Uterus (tissue), 3 donors: ENCODE measurements at regions not wholly inside any gene's neighbourhood (a gene's known extent, or its start where the extent isn't known, plus 50 kb on each side); places are given as distances from the start of the nearest gene placed in this dataset.

Experiments used
- DNase-seq, 2 donors: peaks; one replicate each; pipeline ENCODE4 v3.0.0-alpha.2; 2019 to 2020
- H3K27ac ChIP-seq, 2 donors: fragments of 200-600 bp; sonication (generic); 1 replicate in 1 of 2; 2 replicates in 1 of 2; pipeline ENCODE4 v1.5.1; 2016 to 2018
- H3K27me3 ChIP-seq, 2 donors: fragments of 200-600 bp; sonication (generic); one replicate each; pipeline ENCODE4 v1.5.1; 2018 to 2019; ENCODE audit warnings: control low read depth in 1 of 2
- H3K36me3 ChIP-seq, 2 donors: fragments of 200-600 bp; sonication (generic); one replicate each; pipeline ENCODE4 v1.5.1; 2019; ENCODE audit warnings: control low read depth in 1 of 2
- H3K4me1 ChIP-seq, 2 donors: fragments of 200-600 bp; sonication (generic); one replicate each; pipeline ENCODE4 v1.5.1; 2018 to 2019; ENCODE audit warnings: control low read depth in 1 of 2
- H3K4me3 ChIP-seq, 2 donors: fragments of 200-600 bp; sonication (generic); 1 replicate in 1 of 2; 2 replicates in 1 of 2; pipeline ENCODE4 v1.5.1; 2018 to 2019; ENCODE audit warnings: mild to moderate bottlenecking in 1 of 2
- H3K9me3 ChIP-seq, 2 donors: fragments of 200-600 bp; sonication (generic); one replicate each; pipeline ENCODE4 v1.5.1; 2019; ENCODE audit warnings: control low read depth in 1 of 2
- CTCF ChIP-seq, 4 experiments: fragments of 200-600 bp in 2 of 4; fragments of 450-650 bp in 2 of 4; sonication (generic) in 2 of 4; IDR thresholded peaks; one replicate each; pipeline ENCODE4 v1.5.1; 2016 to 2019; ENCODE audit warnings: antibody characterized with exemption in 4 of 4, mild to moderate bottlenecking in 2 of 4, moderate library complexity in 1 of 4
- POLR2A ChIP-seq, 2 donors: fragments of 450-650 bp; IDR thresholded peaks; one replicate each; pipeline ENCODE4 v1.6.1; 2016; ENCODE audit warnings: antibody characterized with exemption in 2 of 2, mild to moderate bottlenecking in 1 of 2, moderate library complexity in 1 of 2
- intact Hi-C: fragments of 100-400 bp; cut with DNase I; formaldehyde crosslinking; loops from one replicate; pipeline ENCODE4 v1.15.1; 2023; ENCODE audit warnings: low total_unique reads
- donor health status: DM: yes; HTN: yes; CAD: no.

GRCh38 chr5:2138896-2139295 lies 256.2 kb upstream of the IRX4 start:
- no peak for TF ChIP-seq POLR2A (IDR thresholded peaks at IDR 0.05)
- no peak for TF ChIP-seq CTCF (IDR thresholded peaks at IDR 0.05)
- Histone ChIP-seq H3K9me3 (no peaks in the 10 kb centered on the region), H3K4me1 (no peaks in the 10 kb centered on the region), H3K4me3 (no peak overlapping the region), H3K36me3 (no peaks in the 10 kb centered on the region), H3K27ac (no peak overlapping the region), H3K27me3 (no peaks in the 10 kb centered on the region)
- intact Hi-C loops: no loop called here
- no peak for DNase-seq

DNA sequence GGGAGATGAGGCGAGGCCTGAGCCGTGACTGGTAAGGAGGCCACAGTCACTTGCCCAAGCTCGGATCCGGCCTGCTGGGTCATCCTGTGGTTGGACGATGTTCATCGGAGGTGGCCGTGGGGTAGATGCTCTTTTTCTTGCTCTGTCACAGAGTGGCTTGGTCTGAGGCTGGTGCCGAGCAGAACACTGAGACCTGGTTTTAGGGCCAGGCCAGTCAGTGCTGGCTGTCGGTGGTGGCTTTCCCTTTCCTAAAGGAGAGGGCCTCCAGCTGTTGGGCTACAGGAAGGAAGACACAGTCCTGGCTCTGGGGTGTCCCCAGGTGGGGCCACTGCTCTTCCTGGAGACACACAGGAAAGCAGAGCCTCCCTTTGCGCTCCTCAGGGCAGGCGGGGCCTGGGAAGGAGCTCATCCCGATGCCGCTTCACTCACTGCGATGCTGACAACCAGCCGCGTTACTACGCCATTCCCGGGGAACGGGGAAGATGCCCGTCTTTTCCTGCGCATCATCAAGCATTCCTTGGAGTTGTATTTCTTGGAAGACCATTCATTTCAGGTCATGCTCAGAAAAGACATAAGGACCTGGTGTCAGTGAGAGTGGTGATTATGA lies 254.8 kb upstream of the IRX4 start:
- TF ChIP-seq CTCF (IDR thresholded peaks at IDR 0.05): no peak
- TF ChIP-seq POLR2A (IDR thresholded peaks at IDR 0.05): no peak
- H3K27ac ChIP-seq: no peak overlapping the region
- no peak for DNase-seq
- no peaks in the 10 kb centered on the region for H3K27me3 ChIP-seq
- no peaks in the 10 kb centered on the region for H3K36me3 ChIP-seq
- no peaks in the 10 kb centered on the region for H3K9me3 ChIP-seq
- intact Hi-C loops: no loop called here
- no peaks in the 10 kb centered on the region for H3K4me1 ChIP-seq
- H3K4me3 ChIP-seq: no peak overlapping the region

DNA sequence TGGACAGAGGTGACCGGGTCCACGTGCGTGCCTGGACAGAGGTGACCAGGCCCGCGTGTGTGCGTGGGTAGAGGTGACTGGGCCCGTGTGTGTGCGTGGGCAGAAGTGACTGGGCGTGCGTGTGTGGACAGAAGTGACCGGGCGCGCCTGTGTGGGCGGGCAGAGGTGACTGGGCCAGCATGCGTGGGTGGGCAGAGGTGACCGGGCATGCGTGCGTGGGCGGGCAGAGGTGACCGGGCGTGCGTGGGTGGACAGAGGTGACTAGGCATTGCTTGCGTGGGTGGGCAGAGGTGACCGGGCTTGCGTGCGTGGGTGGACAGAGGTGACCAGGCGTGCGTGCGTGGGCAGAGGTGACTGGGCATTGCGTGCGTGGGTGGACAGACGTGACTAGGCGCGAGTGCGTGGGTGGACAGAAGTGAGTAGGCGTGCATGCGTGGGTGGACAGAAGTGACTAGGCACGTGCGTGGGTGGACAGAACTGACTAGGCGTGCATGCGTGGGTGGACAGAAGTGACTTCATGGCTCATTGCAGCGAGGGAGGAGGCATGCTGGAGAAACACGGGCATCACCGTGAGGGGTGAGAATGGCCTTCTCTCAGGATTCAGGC lies 254.1 kb upstream of the IRX4 start:
- DNase-seq: no peak
- H3K4me3 ChIP-seq: no peak overlapping the region
- H3K27ac ChIP-seq: no peak overlapping the region
- no peaks in the 10 kb centered on the region for H3K9me3 ChIP-seq
- no peak for TF ChIP-seq POLR2A (IDR thresholded peaks at IDR 0.05)
- no peak for TF ChIP-seq CTCF (IDR thresholded peaks at IDR 0.05)
- no peaks in the 10 kb centered on the region for H3K4me1 ChIP-seq
- H3K27me3 ChIP-seq: no peaks in the 10 kb centered on the region
- H3K36me3 ChIP-seq: no peaks in the 10 kb centered on the region
- intact Hi-C loops: no loop called here

DNA sequence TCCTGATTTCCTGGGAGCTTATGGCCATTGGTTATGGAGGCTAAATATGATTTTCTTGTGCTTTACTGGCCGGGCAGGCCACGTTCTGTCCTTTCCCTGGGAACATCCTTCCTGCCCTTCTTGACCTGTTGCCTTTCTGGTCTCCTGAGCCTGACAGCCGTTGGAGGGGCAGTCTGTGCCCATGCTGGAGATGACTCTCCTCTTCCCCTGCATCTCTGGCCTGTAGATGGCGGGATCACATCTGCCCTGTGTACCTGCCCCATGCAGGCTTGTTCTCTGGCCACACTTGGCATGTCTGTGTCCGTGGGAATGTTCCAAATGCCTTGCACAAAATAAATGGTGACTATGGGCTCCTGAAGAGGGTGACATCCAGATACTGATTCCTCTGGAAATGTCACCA lies 253.1 kb upstream of the IRX4 start:
- TF ChIP-seq CTCF (IDR thresholded peaks at IDR 0.05): no peak
- TF ChIP-seq POLR2A (IDR thresholded peaks at IDR 0.05): no peak
- H3K27me3 ChIP-seq: no peaks in the 10 kb centered on the region
- DNase-seq: no peak
- no peak overlapping the region for H3K27ac ChIP-seq
- no peak overlapping the region for H3K4me3 ChIP-seq
- no peaks in the 10 kb centered on the region for H3K4me1 ChIP-seq
- no peaks in the 10 kb centered on the region for H3K36me3 ChIP-seq
- no peaks in the 10 kb centered on the region for H3K9me3 ChIP-seq
- intact Hi-C loops: no loop called here

- intact Hi-C loops: no loop called here
- Histone ChIP-seq H3K4me1 (no peaks in the 10 kb centered on the region), H3K27ac (no peak overlapping the region), H3K27me3 (no peaks in the 10 kb centered on the region), H3K9me3 (no peaks in the 10 kb centered on the region), H3K36me3 (no peaks in the 10 kb centered on the region), H3K4me3 (no peak overlapping the region)
- TF ChIP-seq CTCF (IDR thresholded peaks at IDR 0.05): no peak
- TF ChIP-seq POLR2A (IDR thresholded peaks at IDR 0.05): no peak
- no peak for DNase-seq
Observed at GRCh38 chr5:2135354-2135753, 252.6 kb upstream of the IRX4 start.
